GOT3 (cell line): ENCODE measurements at regions not wholly inside any gene's neighbourhood (a gene's known extent, or its start where the extent isn't known, plus 50 kb on each side); places are given as distances from the start of the nearest gene placed in this dataset.

Experiments used
- DNase-seq: peaks from one replicate; lab custom pipeline; 2025; ENCODE audit warnings: mixed read lengths; lab: John Stamatoyannopoulos, UW

- DNase-seq = no peak
Measured at GRCh38 chr15:39211108-39211979, 369.5 kb upstream of the THBS1 start.

- no peak for DNase-seq
Measured at GRCh38 chr15:39213385-39213840, 367.5 kb upstream of the THBS1 start.

- no peak for DNase-seq
Measured at GRCh38 chr15:39215015-39215414, 365.9 kb upstream of the THBS1 start.

GRCh38 chr15:39216816-39217215 lies 364.1 kb upstream of the THBS1 start:
- no peak for DNase-seq

- DNase-seq = no peak
Measured at GRCh38 chr15:39219608-39220007, 361.3 kb upstream of the THBS1 start.

- DNase-seq = no peak
Measured at GRCh38 chr15:39226169-39226937, 354.5 kb upstream of the THBS1 start.

GRCh38 chr15:39227001-39227400 lies 353.9 kb upstream of the THBS1 start:
- no peak for DNase-seq

GRCh38 chr15:39228889-39229288 lies 352.0 kb upstream of the THBS1 start:
- no peak for DNase-seq

GRCh38 chr15:39230205-39230907 lies 350.5 kb upstream of the THBS1 start:
- DNase-seq = no peak

GRCh38 chr15:39230908-39231285 lies 350.0 kb upstream of the THBS1 start:
- DNase-seq = no peak

- DNase-seq = no peak
Measured at GRCh38 chr15:39232512-39232911, 348.4 kb upstream of the THBS1 start.

- no peak for DNase-seq
Measured at GRCh38 chr15:39235084-39235795, 345.6 kb upstream of the THBS1 start.

GRCh38 chr15:39236375-39236774 lies 344.5 kb upstream of the THBS1 start:
- no peak for DNase-seq

- no peak for DNase-seq
Measured at GRCh38 chr15:39238443-39238842, 342.4 kb upstream of the THBS1 start.

- DNase-seq = no peak
Measured at GRCh38 chr15:39239562-39239961, 341.3 kb upstream of the THBS1 start.

- no peak for DNase-seq
Measured at GRCh38 chr15:39242345-39242744, 338.5 kb upstream of the THBS1 start.

- no peak for DNase-seq
Measured at GRCh38 chr15:39243396-39243795, 337.5 kb upstream of the THBS1 start.

- DNase-seq = no peak
Measured at GRCh38 chr15:39244776-39245175, 336.1 kb upstream of the THBS1 start.

GRCh38 chr15:39246523-39246922 lies 334.4 kb upstream of the THBS1 start:
- DNase-seq = no peak

GRCh38 chr15:39247574-39247973 lies 333.3 kb upstream of the THBS1 start:
- DNase-seq = no peak

GRCh38 chr15:39248204-39248603 lies 332.7 kb upstream of the THBS1 start:
- no peak for DNase-seq

GRCh38 chr15:39250001-39250400 lies 330.9 kb upstream of the THBS1 start:
- no peak for DNase-seq
